ENCODE measurements at regions not wholly inside any gene's neighbourhood (a gene's known extent, or its start where the extent isn't known, plus 50 kb on each side); places are given as distances from the start of the nearest gene placed in this dataset.

GRCh38 chr20:47980336-47981177 is 195.3 kb upstream of the SULF2 start:
- peaks cover 9% of the 10 kb centered on the region for H3K4me1 ChIP-seq (ENCODE audit: control insufficient read depth, insufficient read depth, low read length)
- H2AFZ ChIP-seq (ENCODE audit: control insufficient read depth, low read depth, low read length) = no peak overlapping the region
- BruUV-seq (replicated peaks) = no TSS peak
- H4K20me1 ChIP-seq (ENCODE audit: control insufficient read depth, insufficient read depth) = no peaks in the 10 kb centered on the region
- FAIRE-seq = no peak
- H3K27me3 ChIP-seq (replicated peaks in 1 of 2; ENCODE audit: control insufficient read depth in 2 of 2, insufficient read depth in 2 of 2, low read length in 1 of 2) = no peaks in the 10 kb centered on the region; a peak in 1 of 4 replicates
- H3K79me2 ChIP-seq (ENCODE audit: control insufficient read depth, insufficient read depth, low read length) = no peaks in the 10 kb centered on the region
- ChIA-PET CTCF (no interaction called here), POLR2A (no interaction called here), SMC1A (ENCODE audit: uncharacterized antibody, unreplicated experiment) (interaction anchor here (1.0 kb wide), 1 partner anchor 22 kb away, joined by 3 read pairs; no protein-coding TSS in a partner anchor), RAD21 (ENCODE audit: unreplicated experiment) (no interaction called here)
- TF ChIP-seq POLR2AphosphoS2 (IDR thresholded peaks at IDR 0.05; ENCODE audit: low read depth, low read length) (no peak), ZNF217 (IDR thresholded peaks at IDR 0.05) (no peak), BCL11A (IDR thresholded peaks at IDR 0.05; ENCODE audit: low read depth, low read length) (no peak), BHLHE40 (IDR thresholded peaks at IDR 0.05; ENCODE audit: borderline replicate concordance in 1 of 2, low read depth in 2 of 2, low read length in 1 of 2) (no peak), RB1 (IDR thresholded peaks at IDR 0.05; ENCODE audit: borderline replicate concordance) (no peak), NFIC (IDR thresholded peaks at IDR 0.05; ENCODE audit: low read depth, low read length) (no peak)
- peaks cover 2% of the 10 kb centered on the region; the same call in 2 of the 3 replicates for H3K9me3 ChIP-seq (replicated peaks; ENCODE audit: control insufficient read depth, insufficient read depth, low read length)
- ATAC-seq = no peak
- DNase-seq (ENCODE audit: low read depth, low spot score) = no peak
- 50% methylated on average over 10 of the region's 10 CpGs for WGBS (ENCODE audit: insufficient coverage, insufficient replicate concordance, low lambda C conversion rate, missing lambda C conversion rate)
- intact Hi-C loops (cut with micrococcal nuclease; ENCODE audit: unreplicated experiment) (no loop called here), in situ Hi-C loops (cut with MboI) (no loop called here)
- no peak overlapping the region for H3K4me2 ChIP-seq (ENCODE audit: control insufficient read depth, insufficient read depth)
- no peak overlapping the region for H3K27ac ChIP-seq (ENCODE audit: control insufficient read depth, insufficient read depth)
- H3K9ac ChIP-seq (ENCODE audit: control insufficient read depth, insufficient read depth, low read length) = no peak overlapping the region
- no peaks in the 10 kb centered on the region for H3K36me3 ChIP-seq (ENCODE audit: control insufficient read depth in 2 of 2, insufficient read depth in 2 of 2, low read length in 1 of 2)
- H3K4me3 ChIP-seq = no peak overlapping the region
